ENCODE measurements at regions not wholly inside any gene's neighbourhood (a gene's known extent, or its start where the extent isn't known, plus 50 kb on each side); places are given as distances from the start of the nearest gene placed in this dataset.

GRCh38 chr11:95344932-95345642 lies 114.1 kb upstream of the SESN3 start:
- DNase-seq = no peak
- Histone ChIP-seq H3K4me1 (ENCODE audit: insufficient read depth, low read length) (no peaks in the 10 kb centered on the region), H3K27me3 (ENCODE audit: low read length) (peaks cover 9% of the 10 kb centered on the region; the same call in 1 of the 2 replicates), H3F3A (ENCODE audit: low read length, unreplicated experiment) (no peaks in the 10 kb centered on the region), H3K9me3 (ENCODE audit: low read length) (no peaks in the 10 kb centered on the region), H3K27ac (ENCODE audit: low read length) (no peak overlapping the region), H3K4me3 (ENCODE audit: low read length) (no peak overlapping the region), H3K9me2 (replicated peaks; ENCODE audit: low read length) (no peaks in the 10 kb centered on the region; the same call in 1 of the 2 replicates), H4K20me1 (ENCODE audit: low read length) (no peaks in the 10 kb centered on the region), H2AFZ (ENCODE audit: low read length) (no peak overlapping the region), H3K36me3 (ENCODE audit: low read depth, low read length) (no peaks in the 10 kb centered on the region), H3K9ac (ENCODE audit: low read length) (no peak overlapping the region), H3K79me2 (ENCODE audit: low read length) (no peaks in the 10 kb centered on the region), H3K4me2 (ENCODE audit: low read length) (no peak overlapping the region)
- TF ChIP-seq, protein P1, sequence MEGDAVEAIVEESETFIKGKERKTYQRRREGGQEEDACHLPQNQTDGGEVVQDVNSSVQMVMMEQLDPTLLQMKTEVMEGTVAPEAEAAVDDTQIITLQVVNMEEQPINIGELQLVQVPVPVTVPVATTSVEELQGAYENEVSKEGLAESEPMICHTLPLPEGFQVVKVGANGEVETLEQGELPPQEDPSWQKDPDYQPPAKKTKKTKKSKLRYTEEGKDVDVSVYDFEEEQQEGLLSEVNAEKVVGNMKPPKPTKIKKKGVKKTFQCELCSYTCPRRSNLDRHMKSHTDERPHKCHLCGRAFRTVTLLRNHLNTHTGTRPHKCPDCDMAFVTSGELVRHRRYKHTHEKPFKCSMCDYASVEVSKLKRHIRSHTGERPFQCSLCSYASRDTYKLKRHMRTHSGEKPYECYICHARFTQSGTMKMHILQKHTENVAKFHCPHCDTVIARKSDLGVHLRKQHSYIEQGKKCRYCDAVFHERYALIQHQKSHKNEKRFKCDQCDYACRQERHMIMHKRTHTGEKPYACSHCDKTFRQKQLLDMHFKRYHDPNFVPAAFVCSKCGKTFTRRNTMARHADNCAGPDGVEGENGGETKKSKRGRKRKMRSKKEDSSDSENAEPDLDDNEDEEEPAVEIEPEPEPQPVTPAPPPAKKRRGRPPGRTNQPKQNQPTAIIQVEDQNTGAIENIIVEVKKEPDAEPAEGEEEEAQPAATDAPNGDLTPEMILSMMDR (conservative IDR thresholded peaks at IDR 0.05; ENCODE audit: low read depth, low read length) = no peak
- TF ChIP-seq EZH2 (IDR thresholded peaks at IDR 0.05; ENCODE audit: low read length, unreplicated experiment) (no peak), EZH2phosphoT487 (IDR thresholded peaks at IDR 0.05; ENCODE audit: borderline replicate concordance, low read length) (no peak)
- no TSS peak for BruUV-seq (replicated peaks)
- no peak for ATAC-seq
- ChIA-PET POLR2A (ENCODE audit: unreplicated experiment) (no interaction called here), CTCF (no interaction called here)
- intact Hi-C loops (cut with micrococcal nuclease) = no loop called here

GRCh38 chr11:95341221-95341620 lies 110.2 kb upstream of the SESN3 start:
- no peak overlapping the region for H3K4me3 ChIP-seq (ENCODE audit: low read length)
- BruUV-seq (replicated peaks) = no TSS peak

More at GRCh38 chr11:95341221-95341620, 110.2 kb upstream of the SESN3 start:
- DNase-seq (no peak), ATAC-seq (no peak)
- H3K4me2 ChIP-seq (ENCODE audit: low read length) = no peak overlapping the region
- no peak overlapping the region for H3K9ac ChIP-seq (ENCODE audit: low read length)
- no peaks in the 10 kb centered on the region for H3F3A ChIP-seq (ENCODE audit: low read length, unreplicated experiment)
- CTCF ChIA-PET = no interaction called here
- no peaks in the 10 kb centered on the region for H3K4me1 ChIP-seq (ENCODE audit: insufficient read depth, low read length)
- H3K27ac ChIP-seq (ENCODE audit: low read length) = no peak overlapping the region
- H4K20me1 ChIP-seq (ENCODE audit: low read length) = no peaks in the 10 kb centered on the region
- H2AFZ ChIP-seq (ENCODE audit: low read length) = no peak overlapping the region
- no peaks in the 10 kb centered on the region for H3K79me2 ChIP-seq (ENCODE audit: low read length)
- no peaks in the 10 kb centered on the region for H3K9me3 ChIP-seq (ENCODE audit: low read length)
- H3K36me3 ChIP-seq (ENCODE audit: low read depth, low read length) = no peaks in the 10 kb centered on the region
- intact Hi-C loops (cut with micrococcal nuclease) = no loop called here
- H3K9me2 ChIP-seq (replicated peaks; ENCODE audit: low read length) = no peaks in the 10 kb centered on the region; the same call in 1 of the 2 replicates
- TF ChIP-seq EZH2 (IDR thresholded peaks at IDR 0.05; ENCODE audit: low read length, unreplicated experiment) (no peak), EZH2phosphoT487 (IDR thresholded peaks at IDR 0.05; ENCODE audit: borderline replicate concordance, low read length) (no peak)
- TF ChIP-seq, protein P1 (conservative IDR thresholded peaks at IDR 0.05; ENCODE audit: low read depth, low read length) = no peak
- H3K27me3 ChIP-seq (ENCODE audit: low read length) = peaks cover 15% of the 10 kb centered on the region; the same call in 1 of the 2 replicates
- POLR2A ChIA-PET (ENCODE audit: unreplicated experiment) = no interaction called here
